DMS 273 treated with DMSO at 0.1 percent for 48 hours (cell line): ENCODE measurements at regions not wholly inside any gene's neighbourhood (a gene's known extent, or its start where the extent isn't known, plus 50 kb on each side); places are given as distances from the start of the nearest gene placed in this dataset.

ENCODE experiments used
- DNase-seq: peaks from one replicate; lab custom pipeline; 2025; lab: John Stamatoyannopoulos, UW

- DNase-seq = no peak
Observed at GRCh38 chr10:44476409-44477045, 91.6 kb upstream of the CXCL12 start.

- DNase-seq = no peak
Observed at GRCh38 chr10:44477046-44477425, 92.1 kb upstream of the CXCL12 start.

- DNase-seq = no peak
Observed at GRCh38 chr10:44478040-44478439, 93.1 kb upstream of the CXCL12 start.

- no peak for DNase-seq
Observed at GRCh38 chr10:44478876-44479705, 94.2 kb upstream of the CXCL12 start.

GRCh38 chr10:44492678-44493077 is 107.8 kb upstream of the CXCL12 start:
- no peak for DNase-seq

- no peak for DNase-seq
Observed at GRCh38 chr10:44498222-44498621, 113.3 kb upstream of the CXCL12 start.

GRCh38 chr10:44500451-44500850 is 115.6 kb upstream of the CXCL12 start:
- no peak for DNase-seq

GRCh38 chr10:44506386-44506785 is 121.5 kb upstream of the CXCL12 start:
- no peak for DNase-seq

GRCh38 chr10:44510379-44511115 is 125.7 kb upstream of the CXCL12 start:
- DNase-seq = no peak

- no peak for DNase-seq
Observed at GRCh38 chr10:44511166-44511565, 126.3 kb upstream of the CXCL12 start.

- DNase-seq = no peak
Observed at GRCh38 chr10:44511601-44512000, 126.7 kb upstream of the CXCL12 start.

- DNase-seq = no peak
Observed at GRCh38 chr10:44512431-44513022, 127.6 kb upstream of the CXCL12 start.

- no peak for DNase-seq
Observed at GRCh38 chr10:44513591-44513990, 128.7 kb upstream of the CXCL12 start.

GRCh38 chr10:44516891-44517290 is 132.0 kb upstream of the CXCL12 start:
- no peak for DNase-seq

- DNase-seq = no peak
Observed at GRCh38 chr10:44517635-44518034, 132.7 kb upstream of the CXCL12 start.

- DNase-seq = no peak
Observed at GRCh38 chr10:44519361-44519760, 134.5 kb upstream of the CXCL12 start.

GRCh38 chr10:44520651-44521050 is 135.8 kb upstream of the CXCL12 start:
- DNase-seq = no peak

GRCh38 chr10:44539178-44539577 is 154.3 kb upstream of the CXCL12 start:
- DNase-seq = no peak

GRCh38 chr10:44552726-44553125 is 167.8 kb upstream of the CXCL12 start:
- no peak for DNase-seq

GRCh38 chr10:44557596-44558191 is 172.8 kb upstream of the CXCL12 start:
- no peak for DNase-seq

GRCh38 chr10:44558521-44558920 is 173.6 kb upstream of the CXCL12 start:
- DNase-seq = no peak

GRCh38 chr10:44564361-44564760 is 179.5 kb upstream of the CXCL12 start:
- no peak for DNase-seq
